Bronchial epithelial cell (primary cell): ENCODE measurements at regions not wholly inside any gene's neighbourhood (a gene's known extent, or its start where the extent isn't known, plus 50 kb on each side); places are given as distances from the start of the nearest gene placed in this dataset.

Experiments used
- DNase-seq: peaks from one replicate; pipeline ENCODE4 v3.0.0-alpha.2; 2010; ENCODE audit warnings: low read depth
- FAIRE-seq: peaks from 2 replicates; lab custom pipeline; 2011; peaks lifted over from hg19 to GRCh38; lab: Jason Lieb, UNC
- H3K27me3 ChIP-seq: 2 replicates; pipeline ENCODE4 v1.5.1; 2011; ENCODE audit warnings: low read length; ENCODE audit not compliant: control insufficient read depth, insufficient read depth
- H3K36me3 ChIP-seq: 2 replicates; pipeline ENCODE4 v1.5.1; 2011; ENCODE audit warnings: low read length; ENCODE audit not compliant: control insufficient read depth, insufficient read depth
- H3K4me3 ChIP-seq: 2 replicates; pipeline ENCODE4 v1.5.1; 2011; ENCODE audit warnings: mild to moderate bottlenecking, low read depth, low read length, control low read depth
- TF ChIP-seq, protein P1 (sequence below): IDR thresholded peaks from 2 replicates; pipeline ENCODE4 v1.5.1; 2011; ENCODE audit warnings: mild to moderate bottlenecking, moderate library complexity, low read length, control low read depth, inconsistent platforms; ENCODE audit not compliant: insufficient read depth, severe bottlenecking

GRCh38 chr5:61969347-61969746, 336.7 kb upstream of the KIF2A start:
- TF ChIP-seq, protein P1, sequence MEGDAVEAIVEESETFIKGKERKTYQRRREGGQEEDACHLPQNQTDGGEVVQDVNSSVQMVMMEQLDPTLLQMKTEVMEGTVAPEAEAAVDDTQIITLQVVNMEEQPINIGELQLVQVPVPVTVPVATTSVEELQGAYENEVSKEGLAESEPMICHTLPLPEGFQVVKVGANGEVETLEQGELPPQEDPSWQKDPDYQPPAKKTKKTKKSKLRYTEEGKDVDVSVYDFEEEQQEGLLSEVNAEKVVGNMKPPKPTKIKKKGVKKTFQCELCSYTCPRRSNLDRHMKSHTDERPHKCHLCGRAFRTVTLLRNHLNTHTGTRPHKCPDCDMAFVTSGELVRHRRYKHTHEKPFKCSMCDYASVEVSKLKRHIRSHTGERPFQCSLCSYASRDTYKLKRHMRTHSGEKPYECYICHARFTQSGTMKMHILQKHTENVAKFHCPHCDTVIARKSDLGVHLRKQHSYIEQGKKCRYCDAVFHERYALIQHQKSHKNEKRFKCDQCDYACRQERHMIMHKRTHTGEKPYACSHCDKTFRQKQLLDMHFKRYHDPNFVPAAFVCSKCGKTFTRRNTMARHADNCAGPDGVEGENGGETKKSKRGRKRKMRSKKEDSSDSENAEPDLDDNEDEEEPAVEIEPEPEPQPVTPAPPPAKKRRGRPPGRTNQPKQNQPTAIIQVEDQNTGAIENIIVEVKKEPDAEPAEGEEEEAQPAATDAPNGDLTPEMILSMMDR: no peak
- FAIRE-seq (no peak), DNase-seq (peak; percentile 74)
- no peak overlapping the region for H3K4me3 ChIP-seq
- H3K27me3 ChIP-seq: no peaks in the 10 kb centered on the region
- no peaks in the 10 kb centered on the region for H3K36me3 ChIP-seq

- peak; percentile 39 for DNase-seq
- Histone ChIP-seq H3K36me3 (no peaks in the 10 kb centered on the region), H3K4me3 (no peak overlapping the region), H3K27me3 (no peaks in the 10 kb centered on the region)
- TF ChIP-seq, protein P1: no peak
- no peak for FAIRE-seq
Measured at GRCh38 chr5:61969755-61970154, 336.3 kb upstream of the KIF2A start.

DNA sequence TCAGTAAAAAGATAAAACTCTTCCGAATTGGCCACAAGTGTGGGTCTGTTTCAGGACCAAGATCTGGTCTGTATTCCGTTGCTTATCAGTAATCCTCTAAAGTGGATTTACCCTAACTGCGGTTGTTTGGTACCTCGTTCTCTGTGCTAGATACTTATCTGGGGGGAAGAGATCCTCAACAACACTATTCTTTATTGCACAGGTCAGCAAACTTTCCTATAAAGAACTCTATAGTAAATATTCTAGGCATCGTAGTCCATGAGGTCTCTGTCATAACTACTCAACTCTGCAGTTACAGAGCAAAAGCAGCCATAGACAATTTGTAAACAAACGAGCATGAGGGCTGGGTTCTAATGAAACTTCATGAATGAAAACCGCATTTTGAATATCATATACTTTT, 335.8 kb upstream of the KIF2A start:
- Histone ChIP-seq H3K36me3 (no peaks in the 10 kb centered on the region), H3K4me3 (no peak overlapping the region), H3K27me3 (no peaks in the 10 kb centered on the region)
- TF ChIP-seq, protein P1: no peak
- FAIRE-seq (no peak), DNase-seq (no peak)

DNA sequence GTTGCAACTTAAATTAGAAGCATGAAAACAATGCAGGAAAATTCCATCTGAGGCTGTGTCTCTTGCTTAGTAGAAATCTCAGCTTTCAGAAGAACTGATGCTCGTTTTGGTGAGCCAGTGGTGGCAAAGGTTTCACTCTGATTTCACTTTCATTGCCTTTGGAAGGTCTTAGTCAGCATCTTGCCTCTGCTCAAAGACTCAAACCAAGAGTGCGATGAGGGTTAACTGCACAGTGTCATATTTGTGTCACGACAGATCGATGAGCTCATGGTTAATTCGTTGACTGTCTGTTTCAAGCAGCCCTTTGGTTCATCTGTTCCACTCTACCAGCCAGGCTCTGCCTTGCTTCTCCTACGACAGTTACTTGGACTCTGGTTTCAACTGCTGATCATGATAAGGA, 331.3 kb upstream of the KIF2A start:
- Histone ChIP-seq H3K36me3 (no peaks in the 10 kb centered on the region), H3K27me3 (no peaks in the 10 kb centered on the region), H3K4me3 (no peak overlapping the region)
- DNase-seq (no peak), FAIRE-seq (no peak)
- TF ChIP-seq, protein P1: no peak

DNA sequence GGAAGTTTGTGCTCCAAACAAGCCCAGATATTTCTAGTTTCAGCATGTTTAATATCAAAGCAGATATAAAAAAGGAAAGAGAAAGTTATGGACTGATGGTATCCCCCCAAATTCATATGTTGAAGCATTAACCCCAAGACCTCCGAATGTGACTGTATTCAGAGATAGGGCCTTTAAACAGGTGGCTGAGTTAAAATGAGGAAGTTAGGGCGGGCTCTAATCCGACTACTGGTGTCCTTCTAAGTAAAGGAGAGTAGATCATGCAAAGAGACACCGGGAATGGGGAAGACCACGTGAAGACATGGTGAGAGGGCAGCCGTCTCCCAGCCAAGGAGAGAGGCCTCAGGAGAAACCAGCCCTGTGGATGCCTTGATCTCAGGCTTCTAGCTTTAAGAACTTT, 324.1 kb upstream of the KIF2A start:
- FAIRE-seq (no peak), DNase-seq (no peak)
- Histone ChIP-seq H3K36me3 (no peaks in the 10 kb centered on the region), H3K4me3 (no peak overlapping the region), H3K27me3 (no peaks in the 10 kb centered on the region)
- TF ChIP-seq, protein P1: no peak

- no peaks in the 10 kb centered on the region for H3K36me3 ChIP-seq
- FAIRE-seq (peak; percentile 7), DNase-seq (no peak)
- no peaks in the 10 kb centered on the region for H3K27me3 ChIP-seq
- TF ChIP-seq, protein P1: no peak
- H3K4me3 ChIP-seq: no peak overlapping the region
Measured at GRCh38 chr5:61991430-61991829, 314.6 kb upstream of the KIF2A start.
